Sciatic nerve (tissue), 2 donors: ENCODE measurements at regions not wholly inside any gene's neighbourhood (a gene's known extent, or its start where the extent isn't known, plus 50 kb on each side); places are given as distances from the start of the nearest gene placed in this dataset.
"Not testable (repeated sequence)": the region's sequence is repeated elsewhere in the genome, so short reads cannot be mapped to it uniquely, and the experiment has no call there.

Experiments
- ATAC-seq: fragments of 200-7000 bp; cut with Tn5 transposase; one replicate; pipeline ENCODE4 v1.9.1; 2020; ENCODE audit warnings: mild to moderate bottlenecking, moderate library complexity
- DNase-seq: peaks from one replicate; pipeline ENCODE4 v3.0.0-alpha.2; 2020; ENCODE audit warnings: low spot score
- intact Hi-C: fragments of 100-400 bp; cut with DNase I; formaldehyde crosslinking; loops from one replicate; pipeline ENCODE4 v1.14.2; 2022
- donor health status: DM: no; HTN: no; CAD: no.
- donor health status: DM: no; HTN: no; CAD: no.

- DNase-seq (no peak), ATAC-seq (no peak)
- intact Hi-C loops: no loop called here
Measured at GRCh38 chr7:17039372-17039771, 157.6 kb upstream of the AGR3 start.

GRCh38 chr7:17040716-17041115, 158.9 kb upstream of the AGR3 start:
- intact Hi-C loops: no loop called here
- ATAC-seq (no peak), DNase-seq (no peak)

GRCh38 chr7:17041324-17041723, 159.5 kb upstream of the AGR3 start:
- DNase-seq (no peak), ATAC-seq (peak; percentile 79)
- intact Hi-C loops: no loop called here

- DNase-seq (no peak), ATAC-seq (no peak)
- intact Hi-C loops: no loop called here
Measured at GRCh38 chr7:17042211-17042610, 160.4 kb upstream of the AGR3 start.

- ATAC-seq (no peak), DNase-seq (no peak)
- intact Hi-C loops: no loop called here
Measured at GRCh38 chr7:17043012-17043877, 161.5 kb upstream of the AGR3 start.

GRCh38 chr7:17044396-17044795, 162.6 kb upstream of the AGR3 start:
- DNase-seq (no peak), ATAC-seq (no peak)
- intact Hi-C loops: no loop called here

GRCh38 chr7:17044861-17045260, 163.1 kb upstream of the AGR3 start:
- ATAC-seq (no peak), DNase-seq (no peak)
- intact Hi-C loops: no loop called here

- intact Hi-C loops: no loop called here
- no peak for DNase-seq
- ATAC-seq: no peak
Measured at GRCh38 chr7:17046259-17046658, 164.5 kb upstream of the AGR3 start.

- DNase-seq (peak; percentile 61), ATAC-seq (peak; percentile 52)
- intact Hi-C loops: no loop called here
Measured at GRCh38 chr7:17046666-17047065, 164.9 kb upstream of the AGR3 start.

GRCh38 chr7:17053164-17053563, 171.4 kb upstream of the AGR3 start:
- DNase-seq, ATAC-seq, intact Hi-C loops: not testable (repeated sequence)

- no peak for ATAC-seq
- DNase-seq: no peak
- intact Hi-C loops: no loop called here
Measured at GRCh38 chr7:17054206-17054605, 172.4 kb upstream of the AGR3 start.

GRCh38 chr7:17054836-17055235, 173.1 kb upstream of the AGR3 start:
- intact Hi-C loops: no loop called here
- no peak for ATAC-seq

GRCh38 chr7:17055596-17055995, 173.8 kb upstream of the AGR3 start:
- DNase-seq (no peak), ATAC-seq (no peak)
- intact Hi-C loops: no loop called here

More at GRCh38 chr7:17054836-17055235, 173.1 kb upstream of the AGR3 start:
- DNase-seq: no peak

- intact Hi-C loops: no loop called here
- no peak for DNase-seq
- no peak for ATAC-seq
Measured at GRCh38 chr7:17056491-17057142, 174.8 kb upstream of the AGR3 start.

- DNase-seq (no peak), ATAC-seq (no peak)
- intact Hi-C loops: no loop called here
Measured at GRCh38 chr7:17057143-17057509, 175.3 kb upstream of the AGR3 start.

GRCh38 chr7:17058568-17058967, 176.8 kb upstream of the AGR3 start:
- DNase-seq (no peak), ATAC-seq (no peak)
- intact Hi-C loops: no loop called here

GRCh38 chr7:17060051-17060450, 178.3 kb upstream of the AGR3 start:
- no peak for ATAC-seq

GRCh38 chr7:17061443-17061842, 179.7 kb upstream of the AGR3 start:
- intact Hi-C loops: no loop called here
- ATAC-seq (no peak), DNase-seq (no peak)

More at GRCh38 chr7:17060051-17060450, 178.3 kb upstream of the AGR3 start:
- intact Hi-C loops: no loop called here
- no peak for DNase-seq

- intact Hi-C loops: no loop called here
- ATAC-seq (no peak), DNase-seq (no peak)
Measured at GRCh38 chr7:17062151-17063044, 180.6 kb upstream of the AGR3 start.

GRCh38 chr7:17063045-17063383, 181.2 kb upstream of the AGR3 start:
- intact Hi-C loops: no loop called here
- no peak for DNase-seq
- ATAC-seq: no peak
